T-cell (primary cell): ENCODE measurements at regions not wholly inside any gene's neighbourhood (a gene's known extent, or its start where the extent isn't known, plus 50 kb on each side); places are given as distances from the start of the nearest gene placed in this dataset.

Source experiments
- ATAC-seq, 4 experiments: fragments of 200-7000 bp in 3 of 4; fragments of 150-1000 bp in 1 of 4; cut with Tn5 transposase; replicated peaks in 1 of 4; 1 replicate in 3 of 4; 2 replicates in 1 of 4; pipeline ENCODE4 v1.10.0; 2021; ENCODE audit warnings: moderate library complexity in 3 of 4, mild to moderate bottlenecking in 2 of 4, moderate number of reproducible peaks in 1 of 4
- CTCF ChIA-PET, 2 donors: fragments of 300-600 bp; sonication (Branson Sonifier 250); formaldehyde crosslinking; loops; one replicate each; lab custom pipeline; 2022; ENCODE audit warnings: antibody characterized with exemption in 2 of 2; lab: Charles Lee
- POLR2A ChIA-PET, 2 donors: fragments of 300-600 bp; sonication (Branson Sonifier 250); formaldehyde crosslinking; loops; one replicate each; lab custom pipeline; 2022; ENCODE audit warnings: antibody characterized with exemption in 2 of 2; lab: Charles Lee
- DNase-seq, 35 experiments: peaks; one replicate each; pipeline versions ENCODE4 v3.0.0 to v3.0.0-alpha.2; 2013 to 2023
- H3K27ac ChIP-seq: one replicate; pipeline ENCODE4 v1.5.1; 2013; ENCODE audit warnings: low read length
- H3K27me3 ChIP-seq, 2 experiments: replicated peaks in 1 of 2; 1 replicate in 1 of 2; 2 replicates in 1 of 2; pipeline versions ENCODE4 v1.6.1 to v1.7.0; 2013; ENCODE audit warnings: low read length in 1 of 2, mixed read lengths in 1 of 2; ENCODE audit not compliant: control insufficient read depth in 2 of 2, insufficient read depth in 2 of 2; ENCODE audit errors: extremely low read depth in 1 of 2
- H3K36me3 ChIP-seq, 2 donors: 1 replicate in 1 of 2; 2 replicates in 1 of 2; pipeline versions ENCODE4 v1.6.1 to v1.7.0; 2013; ENCODE audit warnings: low read length in 1 of 2; ENCODE audit not compliant: control insufficient read depth in 2 of 2, insufficient read depth in 1 of 2; ENCODE audit errors: extremely low read depth in 1 of 2
- H3K4me1 ChIP-seq, 2 experiments: 1 replicate in 1 of 2; 2 replicates in 1 of 2; pipeline versions ENCODE4 v1.6.1 to v1.7.0; 2013; ENCODE audit warnings: low read length in 2 of 2, mixed read lengths in 1 of 2; ENCODE audit not compliant: insufficient read depth in 2 of 2, control insufficient read depth in 1 of 2; ENCODE audit errors: extremely low read depth in 1 of 2
- H3K4me3 ChIP-seq, 2 donors: 1 replicate in 1 of 2; 2 replicates in 1 of 2; pipeline versions ENCODE4 v1.5.1 to v1.7.0; 2013; ENCODE audit warnings: mild to moderate bottlenecking in 2 of 2, low read length in 1 of 2, moderate library complexity in 1 of 2; ENCODE audit not compliant: control insufficient read depth in 1 of 2; ENCODE audit errors: extremely low read depth in 1 of 2
- H3K9me3 ChIP-seq: 2 replicates; pipeline ENCODE4 v1.7.0; 2013
- H3K27ac Mint-ChIP-seq, 2 donors: one replicate each; pipeline ENCODE4 v1.8.0; 2020 to 2021; ENCODE audit warnings: mild to moderate bottlenecking in 2 of 2, mixed read lengths in 2 of 2
- H3K27me3 Mint-ChIP-seq, 2 donors: one replicate each; pipeline ENCODE4 v1.8.0; 2021 to 2022; ENCODE audit warnings: mixed read lengths in 2 of 2
- H3K36me3 Mint-ChIP-seq: one replicate; pipeline ENCODE4 v1.8.0; 2021; ENCODE audit warnings: mixed read lengths
- H3K4me1 Mint-ChIP-seq, 3 donors: one replicate each; pipeline ENCODE4 v1.8.0; 2020 to 2022; ENCODE audit warnings: mixed read lengths in 3 of 3, mild to moderate bottlenecking in 1 of 3
- H3K4me3 Mint-ChIP-seq, 3 donors: one replicate each; pipeline ENCODE4 v1.8.0; 2020 to 2022; ENCODE audit warnings: mild to moderate bottlenecking in 3 of 3, mixed read lengths in 3 of 3, moderate library complexity in 3 of 3
- H3K9me3 Mint-ChIP-seq, 3 donors: one replicate each; pipeline ENCODE4 v1.8.0; 2020 to 2022; ENCODE audit warnings: mixed read lengths in 3 of 3
- WGBS: methylation state at CpG from one replicate; pipeline ENCODE4 v1.1.5; 2013; ENCODE audit warnings: missing lambda C conversion rate; ENCODE audit not compliant: insufficient coverage; 5-methylcytosine and 5-hydroxymethylcytosine counted together

DNA sequence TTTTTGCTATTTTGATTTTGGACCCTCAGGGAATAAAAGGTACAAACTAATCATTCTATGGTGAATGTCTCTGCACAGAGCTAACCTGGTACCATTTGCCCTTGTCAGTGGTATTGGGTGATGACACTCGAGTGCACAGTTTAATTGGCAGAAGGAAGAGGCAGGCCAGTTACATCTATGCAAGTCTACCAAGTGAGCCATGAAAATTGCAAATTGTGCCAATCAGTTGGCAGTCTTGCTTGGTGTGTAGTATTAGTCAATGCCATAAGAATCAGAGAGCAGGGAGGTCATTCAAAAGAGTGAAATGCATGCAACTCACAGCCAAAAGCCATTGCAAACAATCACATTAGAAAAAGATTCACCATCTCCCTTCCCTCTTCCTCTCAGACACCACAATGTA, 479.6 kb downstream of the ADAMTS20 start:
- Mint-ChIP-seq H3K27ac (no peak overlapping the region), H3K4me1 (no peaks in the 10 kb centered on the region), H3K36me3 (no peaks in the 10 kb centered on the region), H3K9me3 (peaks cover 0 to 5% (median 0%) of the 10 kb centered on the region in 3 donors), H3K27me3 (no peaks in the 10 kb centered on the region), H3K4me3 (no peak overlapping the region)
- ChIA-PET POLR2A (no interaction called here), CTCF (no interaction called here)
- ATAC-seq (no peak), DNase-seq (no peak)
- H3K4me3 ChIP-seq: no peak overlapping the region
- 80% methylated on average over 1 of the region's 1 CpG for WGBS
- no peaks in the 10 kb centered on the region for H3K9me3 ChIP-seq
- H3K4me1 ChIP-seq: no peaks in the 10 kb centered on the region
- no peaks in the 10 kb centered on the region for H3K27me3 ChIP-seq
- no peak overlapping the region for H3K27ac ChIP-seq
- no peaks in the 10 kb centered on the region for H3K36me3 ChIP-seq

DNA sequence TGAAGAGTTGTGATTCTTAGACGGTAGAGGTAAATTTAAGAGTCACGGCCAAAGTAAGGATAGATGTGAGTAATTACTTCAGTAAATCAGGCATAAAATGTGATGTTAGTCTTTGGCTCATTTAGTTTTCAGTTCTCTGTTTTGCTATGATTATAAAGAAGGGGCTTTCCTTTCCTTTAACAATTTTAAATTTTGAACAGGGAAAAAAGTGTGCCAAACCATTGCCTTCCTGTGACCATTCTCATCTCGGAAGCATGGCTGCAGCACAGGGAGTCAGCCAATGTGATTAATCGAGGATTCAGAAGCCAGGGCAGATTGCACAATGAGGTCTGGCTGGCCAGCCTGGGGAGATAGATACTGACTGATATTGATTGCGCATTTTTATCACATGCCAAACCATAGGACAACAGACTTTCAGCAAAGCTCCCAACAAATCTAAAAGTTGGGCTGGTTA, 480.2 kb upstream of the PRICKLE1 start:
- no peak overlapping the region for H3K27ac Mint-ChIP-seq
- no peaks in the 10 kb centered on the region for H3K4me1 ChIP-seq
- POLR2A ChIA-PET: no interaction called here
- H3K4me3 ChIP-seq: no peak overlapping the region
- CTCF ChIA-PET: no interaction called here
- no peaks in the 10 kb centered on the region for H3K27me3 Mint-ChIP-seq
- H3K36me3 Mint-ChIP-seq: no peaks in the 10 kb centered on the region
- no peaks in the 10 kb centered on the region for H3K36me3 ChIP-seq
- H3K9me3 Mint-ChIP-seq: peaks cover 0 to 9% (median 5%) of the 10 kb centered on the region in 3 donors
- no peak for DNase-seq
- no peaks in the 10 kb centered on the region for H3K27me3 ChIP-seq
- WGBS: 83% methylated on average over 2 of the region's 5 CpGs
- no peak overlapping the region for H3K4me3 Mint-ChIP-seq
- no peak overlapping the region for H3K27ac ChIP-seq
- no peaks in the 10 kb centered on the region for H3K4me1 Mint-ChIP-seq
- no peak for ATAC-seq
- H3K9me3 ChIP-seq: no peaks in the 10 kb centered on the region

DNA sequence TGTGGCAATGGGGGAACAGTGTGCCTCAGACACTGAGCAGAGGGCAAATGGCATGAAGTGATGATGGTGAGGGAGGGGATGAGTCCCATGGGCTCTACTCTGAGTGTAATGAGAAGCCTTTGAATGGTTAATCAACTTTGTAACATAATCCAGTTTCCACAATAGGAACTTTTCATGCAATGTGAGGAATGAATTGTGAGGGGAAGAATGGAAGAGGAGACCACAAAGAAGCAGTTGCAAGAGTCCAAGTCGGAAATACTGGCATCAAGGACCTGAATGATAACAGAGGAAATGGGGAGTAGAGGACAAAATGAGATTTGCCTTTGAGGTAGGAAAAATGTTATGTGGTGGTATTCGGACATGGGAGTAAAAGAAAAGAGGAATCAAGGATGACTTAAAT, 476.9 kb upstream of the PRICKLE1 start:
- Mint-ChIP-seq H3K27ac (no peak overlapping the region), H3K36me3 (no peaks in the 10 kb centered on the region), H3K27me3 (no peaks in the 10 kb centered on the region), H3K4me3 (no peak overlapping the region), H3K9me3 (peaks cover 0 to 9% (median 0%) of the 10 kb centered on the region in 3 donors), H3K4me1 (no peaks in the 10 kb centered on the region)
- no peak for DNase-seq
- ChIA-PET POLR2A (no interaction called here), CTCF (no interaction called here)
- H3K36me3 ChIP-seq: no peaks in the 10 kb centered on the region
- WGBS: 78% methylated on average over 2 of the region's 2 CpGs
- H3K4me1 ChIP-seq: no peaks in the 10 kb centered on the region
- no peaks in the 10 kb centered on the region for H3K9me3 ChIP-seq
- no peak overlapping the region for H3K4me3 ChIP-seq
- no peaks in the 10 kb centered on the region for H3K27me3 ChIP-seq
- H3K27ac ChIP-seq: no peak overlapping the region
- no peak for ATAC-seq

DNA sequence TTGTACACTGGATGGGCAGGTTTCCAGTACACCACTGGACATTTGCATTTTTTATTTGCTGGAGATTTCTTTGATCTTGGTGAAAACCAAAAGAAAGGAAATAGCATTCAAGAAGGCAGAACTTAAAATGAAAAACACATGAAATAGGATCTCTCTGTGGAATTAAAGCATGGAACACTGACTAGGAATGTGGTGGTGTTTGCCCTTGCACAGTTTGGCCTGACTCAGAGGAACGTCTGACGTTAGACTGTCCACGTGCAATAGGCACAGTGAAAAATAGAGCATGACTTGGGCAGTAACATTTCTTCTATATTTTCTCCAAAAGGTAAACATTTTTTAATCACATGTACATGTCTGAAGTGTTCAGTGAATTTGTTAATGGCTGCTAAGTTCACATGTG, 474.1 kb upstream of the PRICKLE1 start:
- WGBS: no CpG with 5 or more reads among the region's 3 CpGs

DNA sequence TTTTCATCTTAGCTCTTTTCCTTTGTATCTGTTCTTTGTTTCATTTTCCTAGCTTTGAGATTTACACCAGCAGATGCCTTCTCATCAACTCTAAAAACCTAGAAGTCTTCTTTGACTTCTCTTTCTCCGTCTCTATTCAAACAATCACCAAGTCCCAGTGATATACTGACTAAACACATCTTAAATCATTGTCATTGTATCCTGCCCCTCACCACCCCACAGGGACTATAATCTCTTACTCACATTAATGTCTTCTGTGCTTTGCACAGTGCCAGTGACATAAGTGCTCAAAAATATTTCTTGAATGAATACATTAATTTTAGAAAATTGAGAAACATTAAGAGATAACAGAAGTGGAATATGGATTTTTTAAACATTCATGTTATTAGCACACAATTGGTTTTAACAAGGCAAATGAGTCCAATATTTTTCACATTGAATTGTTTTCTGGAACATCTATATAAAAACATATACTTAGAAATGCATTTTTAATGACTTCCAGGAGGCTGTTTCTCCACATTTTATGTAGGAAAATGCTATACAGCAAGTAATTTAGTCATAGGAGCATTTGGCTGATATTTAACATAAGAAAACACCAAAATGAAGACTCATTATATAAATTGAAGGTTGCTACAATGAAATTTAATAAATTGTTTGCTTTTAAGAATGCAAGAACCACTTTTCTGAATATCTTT, 472.8 kb upstream of the PRICKLE1 start:
- CTCF ChIA-PET: no interaction called here
- H3K9me3 Mint-ChIP-seq: peaks cover 0 to 9% (median 2%) of the 10 kb centered on the region in 3 donors

More for the DNA sequence above, 474.1 kb upstream of the PRICKLE1 start:
- Mint-ChIP-seq H3K4me3 (no peak overlapping the region), H3K9me3 (peaks cover 0 to 9% (median 0%) of the 10 kb centered on the region in 3 donors), H3K27me3 (no peaks in the 10 kb centered on the region), H3K27ac (no peak overlapping the region), H3K4me1 (no peaks in the 10 kb centered on the region), H3K36me3 (no peaks in the 10 kb centered on the region)
- Histone ChIP-seq H3K36me3 (no peaks in the 10 kb centered on the region), H3K4me3 (no peak overlapping the region), H3K9me3 (no peaks in the 10 kb centered on the region), H3K4me1 (no peaks in the 10 kb centered on the region), H3K27ac (no peak overlapping the region), H3K27me3 (no peaks in the 10 kb centered on the region)
- ChIA-PET CTCF (no interaction called here), POLR2A (no interaction called here)
- no peak for ATAC-seq
- DNase-seq: no peak

DNA sequence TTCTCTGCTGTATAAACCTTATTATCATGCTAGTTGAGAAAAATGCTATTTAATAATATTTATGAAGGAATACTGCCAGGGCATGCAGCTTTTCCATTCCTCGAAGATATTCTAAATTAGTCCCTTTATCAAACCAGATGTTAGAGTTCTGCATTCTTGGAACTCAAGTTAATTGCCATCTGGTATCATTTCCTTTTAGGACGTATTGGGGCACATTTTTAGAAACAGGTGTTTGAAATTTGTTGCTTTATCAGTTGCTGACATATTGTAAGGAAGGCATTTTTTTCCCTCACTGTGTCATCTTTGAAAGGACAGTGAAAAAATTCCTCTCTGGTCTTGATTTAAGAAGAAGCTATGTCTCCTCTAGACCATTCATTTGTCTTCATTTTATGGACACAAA, 471.2 kb upstream of the PRICKLE1 start:
- WGBS: no CpG with 5 or more reads among the region's 2 CpGs
- no peak for ATAC-seq
- no peak overlapping the region for H3K27ac Mint-ChIP-seq
- H3K9me3 ChIP-seq: no peaks in the 10 kb centered on the region
- H3K36me3 Mint-ChIP-seq: no peaks in the 10 kb centered on the region
- H3K9me3 Mint-ChIP-seq: peaks cover 0 to 2% (median 0%) of the 10 kb centered on the region in 3 donors
- POLR2A ChIA-PET: no interaction called here
- no peak for DNase-seq
- H3K36me3 ChIP-seq: no peaks in the 10 kb centered on the region
- no peak overlapping the region for H3K4me3 Mint-ChIP-seq
- H3K4me3 ChIP-seq: no peak overlapping the region
- no peak overlapping the region for H3K27ac ChIP-seq
- H3K4me1 ChIP-seq: no peaks in the 10 kb centered on the region
- H3K4me1 Mint-ChIP-seq: no peaks in the 10 kb centered on the region
- H3K27me3 Mint-ChIP-seq: no peaks in the 10 kb centered on the region
- H3K27me3 ChIP-seq: no peaks in the 10 kb centered on the region
- CTCF ChIA-PET: no interaction called here

More for the DNA sequence above, 472.8 kb upstream of the PRICKLE1 start:
- Mint-ChIP-seq H3K36me3 (no peaks in the 10 kb centered on the region), H3K4me3 (no peak overlapping the region), H3K4me1 (no peaks in the 10 kb centered on the region), H3K27me3 (no peaks in the 10 kb centered on the region), H3K27ac (no peak overlapping the region)
- no peak for ATAC-seq
- Histone ChIP-seq H3K27ac (no peak overlapping the region), H3K4me3 (no peak overlapping the region), H3K36me3 (no peaks in the 10 kb centered on the region), H3K27me3 (no peaks in the 10 kb centered on the region), H3K9me3 (no peaks in the 10 kb centered on the region), H3K4me1 (no peaks in the 10 kb centered on the region)
- 71% methylated on average over 1 of the region's 1 CpG for WGBS
- POLR2A ChIA-PET: no interaction called here
- DNase-seq: no peak
